NB4 (cell line): ENCODE measurements at regions not wholly inside any gene's neighbourhood (a gene's known extent, or its start where the extent isn't known, plus 50 kb on each side); places are given as distances from the start of the nearest gene placed in this dataset.

Source experiments
- MYC ChIP-seq: IDR thresholded peaks from 2 replicates; pipeline ENCODE4 v1.6.1; 2011; ENCODE audit warnings: low read depth, low read length
- POLR2A ChIP-seq: IDR thresholded peaks from 2 replicates; pipeline ENCODE4 v1.6.1; 2011; ENCODE audit warnings: mild to moderate bottlenecking; ENCODE audit not compliant: insufficient read length; ENCODE audit errors: extremely low read depth
- TF ChIP-seq, protein P1 (sequence below): IDR thresholded peaks from one replicate; pipeline ENCODE4 v1.5.1; 2012; ENCODE audit warnings: low read depth, low read length
- TF ChIP-seq, protein P2 (sequence below): IDR thresholded peaks from 2 replicates; pipeline ENCODE4 v1.6.1; 2011; ENCODE audit warnings: low read depth, low read length

DNA sequence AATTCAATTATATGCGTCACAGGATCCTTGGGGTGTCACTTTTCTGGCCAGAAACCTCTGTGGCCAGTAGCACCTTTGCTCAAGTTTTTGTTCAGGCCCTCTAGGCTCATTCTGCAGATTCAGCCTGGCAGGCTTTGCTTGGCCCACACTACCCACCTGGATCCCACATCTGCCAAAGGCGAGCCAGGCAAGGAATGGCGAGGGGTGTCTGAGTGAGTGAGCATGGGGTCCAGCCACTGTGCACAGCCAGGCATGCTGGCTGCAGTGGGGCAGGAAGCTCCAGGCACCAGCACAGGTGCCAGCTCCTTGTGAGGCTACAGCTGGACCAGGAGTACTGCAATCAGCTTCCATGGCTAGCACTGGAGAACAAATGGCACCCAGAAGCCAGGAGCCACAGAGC, 914.9 kb downstream of the FSTL5 start:
- TF ChIP-seq, protein P1, sequence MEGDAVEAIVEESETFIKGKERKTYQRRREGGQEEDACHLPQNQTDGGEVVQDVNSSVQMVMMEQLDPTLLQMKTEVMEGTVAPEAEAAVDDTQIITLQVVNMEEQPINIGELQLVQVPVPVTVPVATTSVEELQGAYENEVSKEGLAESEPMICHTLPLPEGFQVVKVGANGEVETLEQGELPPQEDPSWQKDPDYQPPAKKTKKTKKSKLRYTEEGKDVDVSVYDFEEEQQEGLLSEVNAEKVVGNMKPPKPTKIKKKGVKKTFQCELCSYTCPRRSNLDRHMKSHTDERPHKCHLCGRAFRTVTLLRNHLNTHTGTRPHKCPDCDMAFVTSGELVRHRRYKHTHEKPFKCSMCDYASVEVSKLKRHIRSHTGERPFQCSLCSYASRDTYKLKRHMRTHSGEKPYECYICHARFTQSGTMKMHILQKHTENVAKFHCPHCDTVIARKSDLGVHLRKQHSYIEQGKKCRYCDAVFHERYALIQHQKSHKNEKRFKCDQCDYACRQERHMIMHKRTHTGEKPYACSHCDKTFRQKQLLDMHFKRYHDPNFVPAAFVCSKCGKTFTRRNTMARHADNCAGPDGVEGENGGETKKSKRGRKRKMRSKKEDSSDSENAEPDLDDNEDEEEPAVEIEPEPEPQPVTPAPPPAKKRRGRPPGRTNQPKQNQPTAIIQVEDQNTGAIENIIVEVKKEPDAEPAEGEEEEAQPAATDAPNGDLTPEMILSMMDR, result no peak
- no peak for TF ChIP-seq POLR2A
- TF ChIP-seq, protein P2, sequence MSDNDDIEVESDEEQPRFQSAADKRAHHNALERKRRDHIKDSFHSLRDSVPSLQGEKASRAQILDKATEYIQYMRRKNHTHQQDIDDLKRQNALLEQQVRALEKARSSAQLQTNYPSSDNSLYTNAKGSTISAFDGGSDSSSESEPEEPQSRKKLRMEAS, result no peak
- no peak for TF ChIP-seq MYC
